CD14-positive monocyte (primary cell): ENCODE measurements at regions not wholly inside any gene's neighbourhood (a gene's known extent, or its start where the extent isn't known, plus 50 kb on each side); places are given as distances from the start of the nearest gene placed in this dataset.

Experiments used
- DNase-seq, 3 donors: peaks; one replicate each; pipeline ENCODE4 v3.0.0-alpha.2; 2011 to 2022
- H2AFZ ChIP-seq: 2 replicates; pipeline ENCODE4 v1.6.0; 2012; ENCODE audit warnings: mild to moderate bottlenecking, low read depth, low read length, inconsistent platforms; ENCODE audit not compliant: insufficient read depth, poor library complexity, severe bottlenecking
- H3K27ac ChIP-seq, 2 donors: 1 replicate in 1 of 2; 2 replicates in 1 of 2; pipeline ENCODE4 v1.5.1; 2012 to 2013; ENCODE audit warnings: low read length in 2 of 2, control low read depth in 1 of 2, inconsistent platforms in 1 of 2, low read depth in 1 of 2, mild to moderate bottlenecking in 1 of 2
- H3K27me3 ChIP-seq, 2 donors: one replicate each; pipeline versions ENCODE4 v1.6.0 to v1.6.1; 2011 to 2013; ENCODE audit warnings: low read length in 2 of 2; ENCODE audit not compliant: control insufficient read depth in 2 of 2, insufficient read depth in 2 of 2
- H3K36me3 ChIP-seq, 2 donors: replicated peaks in 1 of 2; 1 replicate in 1 of 2; 2 replicates in 1 of 2; pipeline versions ENCODE4 v1.5.1 to v1.6.1; 2012 to 2013; ENCODE audit warnings: low read length in 2 of 2, control low read depth in 1 of 2, inconsistent platforms in 1 of 2, mild to moderate bottlenecking in 1 of 2; ENCODE audit not compliant: insufficient read depth in 2 of 2, control insufficient read depth in 1 of 2
- H3K4me1 ChIP-seq, 2 donors: 1 replicate in 1 of 2; 2 replicates in 1 of 2; pipeline versions ENCODE4 v1.5.1 to v1.6.1; 2012 to 2013; ENCODE audit warnings: low read length in 2 of 2, control low read depth in 1 of 2, inconsistent platforms in 1 of 2, mild to moderate bottlenecking in 1 of 2, moderate library complexity in 1 of 2; ENCODE audit not compliant: insufficient read depth in 2 of 2, control insufficient read depth in 1 of 2
- H3K4me2 ChIP-seq: replicated peaks from 2 replicates; pipeline ENCODE3; 2012; ENCODE audit warnings: low read length, moderate library complexity, mild to moderate bottlenecking; ENCODE audit not compliant: poor library complexity, severe bottlenecking; ENCODE audit errors: extremely low read depth
- H3K4me3 ChIP-seq, 3 experiments: fragments of 200-600 bp in 1 of 3; sonication (generic) in 1 of 3; replicated peaks in 1 of 3; 1 replicate in 2 of 3; 2 replicates in 1 of 3; pipeline ENCODE4 v1.5.1; 2011 to 2013; ENCODE audit warnings: low read length in 3 of 3, mild to moderate bottlenecking in 3 of 3, control low read depth in 2 of 3, low read depth in 2 of 3, inconsistent platforms in 1 of 3, moderate library complexity in 1 of 3
- H3K79me2 ChIP-seq: 2 replicates; pipeline ENCODE4 v1.6.0; 2012; ENCODE audit warnings: mild to moderate bottlenecking, control low read depth, inconsistent platforms, low read length, moderate library complexity; ENCODE audit not compliant: insufficient read depth
- H3K9ac ChIP-seq: 2 replicates; pipeline ENCODE4 v1.6.0; 2017; ENCODE audit warnings: low read length, mild to moderate bottlenecking; ENCODE audit not compliant: insufficient read depth, poor library complexity, severe bottlenecking
- H3K9me3 ChIP-seq, 2 donors: replicated peaks in 1 of 2; 1 replicate in 1 of 2; 2 replicates in 1 of 2; pipeline versions ENCODE4 v1.5.1 to v1.6.1; 2012 to 2013; ENCODE audit warnings: low read length in 2 of 2, control low read depth in 1 of 2; ENCODE audit not compliant: control insufficient read depth in 1 of 2, insufficient read depth in 1 of 2
- H4K20me1 ChIP-seq: 2 replicates; pipeline ENCODE4 v1.6.0; 2012; ENCODE audit warnings: mild to moderate bottlenecking, low read length, control low read depth, moderate library complexity; ENCODE audit not compliant: insufficient read depth
- H3K27ac Mint-ChIP-seq, 7 donors: one replicate each; pipeline ENCODE4 v1.8.0; 2020; ENCODE audit warnings: mild to moderate bottlenecking in 7 of 7, mixed read lengths in 7 of 7, moderate library complexity in 6 of 7, inconsistent platforms in 2 of 7
- H3K27me3 Mint-ChIP-seq, 3 donors: one replicate each; pipeline ENCODE4 v1.8.0; 2021 to 2022; ENCODE audit warnings: low read depth in 3 of 3, mild to moderate bottlenecking in 3 of 3, mixed read lengths in 3 of 3, moderate library complexity in 3 of 3, inconsistent platforms in 1 of 3
- H3K36me3 Mint-ChIP-seq, 2 donors: one replicate each; pipeline ENCODE4 v1.8.0; 2020; ENCODE audit warnings: mixed read lengths in 2 of 2, inconsistent platforms in 1 of 2, mild to moderate bottlenecking in 1 of 2
- H3K4me1 Mint-ChIP-seq: one replicate; pipeline ENCODE4 v1.8.0; 2020; ENCODE audit warnings: mild to moderate bottlenecking, mixed read lengths
- H3K4me3 Mint-ChIP-seq, 2 donors: one replicate each; pipeline ENCODE4 v1.8.0; 2020; ENCODE audit warnings: mild to moderate bottlenecking in 2 of 2, mixed read lengths in 2 of 2, moderate library complexity in 1 of 2
- H3K9me3 Mint-ChIP-seq, 7 donors: one replicate each; pipeline ENCODE4 v1.8.0; 2020 to 2022; ENCODE audit warnings: mixed read lengths in 7 of 7, mild to moderate bottlenecking in 6 of 7, moderate library complexity in 6 of 7, inconsistent platforms in 2 of 7
- WGBS: methylation state at CpG from one replicate; pipeline ENCODE4 v1.1.5; 2013; ENCODE audit warnings: missing lambda C conversion rate; ENCODE audit not compliant: insufficient coverage; 5-methylcytosine and 5-hydroxymethylcytosine counted together
- intact Hi-C, 2 donors: fragments of 100-400 bp; cut with micrococcal nuclease; formaldehyde crosslinking; loops; one replicate each; pipeline versions ENCODE4 v1.15.0 to v1.15.1; 2023
- TF ChIP-seq, protein P1 (sequence below): fragments of 200-600 bp; IDR thresholded peaks from one replicate; pipeline ENCODE4 v1.8.0; 2022; ENCODE audit warnings: antibody characterized with exemption, mild to moderate bottlenecking

DNA sequence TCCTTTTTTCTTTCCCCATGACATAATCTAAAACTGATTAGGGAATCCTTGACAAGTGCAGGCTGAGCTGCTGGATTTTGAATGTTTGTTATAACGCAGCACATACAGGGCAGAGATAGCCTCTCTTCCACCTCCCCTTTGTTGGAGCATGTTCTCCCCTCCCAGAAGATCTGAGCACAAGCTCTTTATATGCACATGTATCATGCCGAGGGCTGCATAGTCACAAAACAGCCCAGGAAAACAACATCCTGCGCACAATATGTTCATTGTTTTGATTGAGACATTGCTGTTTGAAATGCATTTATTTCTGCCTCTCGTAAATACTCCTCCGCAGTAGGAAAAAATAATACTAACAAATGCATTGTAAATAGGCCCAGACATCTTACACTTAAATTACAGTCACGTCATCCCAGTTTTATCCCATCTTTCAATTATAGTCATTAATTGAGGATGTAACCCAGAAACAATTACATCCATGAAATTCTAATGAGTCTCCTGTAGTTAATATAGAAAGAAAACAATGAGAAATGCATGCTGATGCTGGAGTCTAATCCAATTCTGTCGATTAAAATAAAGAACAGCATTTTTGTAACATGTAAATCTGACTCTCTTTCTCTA, 401.8 kb downstream of the BTG1 start:
- Histone ChIP-seq H3K4me2 (no peak overlapping the region), H3K9me3 (no peaks in the 10 kb centered on the region), H3K79me2 (no peaks in the 10 kb centered on the region), H3K27ac (no peak overlapping the region), H3K27me3 (no peaks in the 10 kb centered on the region), H3K9ac (no peak overlapping the region), H3K36me3 (no peaks in the 10 kb centered on the region), H4K20me1 (no peaks in the 10 kb centered on the region), H2AFZ (no peak overlapping the region), H3K4me1 (no peaks in the 10 kb centered on the region), H3K4me3 (no peak overlapping the region)
- Mint-ChIP-seq H3K4me1 (no peaks in the 10 kb centered on the region), H3K9me3 (peaks cover 0 to 2% (median 0%) of the 10 kb centered on the region in 7 donors), H3K4me3 (no peak overlapping the region), H3K27me3 (peaks cover 0 to 2% (median 2%) of the 10 kb centered on the region in 3 donors), H3K36me3 (no peaks in the 10 kb centered on the region), H3K27ac (no peak overlapping the region)
- DNase-seq: no peak
- intact Hi-C loops: no loop called here
- no CpG with 5 or more reads among the region's 7 CpGs for WGBS
- TF ChIP-seq, protein P1, sequence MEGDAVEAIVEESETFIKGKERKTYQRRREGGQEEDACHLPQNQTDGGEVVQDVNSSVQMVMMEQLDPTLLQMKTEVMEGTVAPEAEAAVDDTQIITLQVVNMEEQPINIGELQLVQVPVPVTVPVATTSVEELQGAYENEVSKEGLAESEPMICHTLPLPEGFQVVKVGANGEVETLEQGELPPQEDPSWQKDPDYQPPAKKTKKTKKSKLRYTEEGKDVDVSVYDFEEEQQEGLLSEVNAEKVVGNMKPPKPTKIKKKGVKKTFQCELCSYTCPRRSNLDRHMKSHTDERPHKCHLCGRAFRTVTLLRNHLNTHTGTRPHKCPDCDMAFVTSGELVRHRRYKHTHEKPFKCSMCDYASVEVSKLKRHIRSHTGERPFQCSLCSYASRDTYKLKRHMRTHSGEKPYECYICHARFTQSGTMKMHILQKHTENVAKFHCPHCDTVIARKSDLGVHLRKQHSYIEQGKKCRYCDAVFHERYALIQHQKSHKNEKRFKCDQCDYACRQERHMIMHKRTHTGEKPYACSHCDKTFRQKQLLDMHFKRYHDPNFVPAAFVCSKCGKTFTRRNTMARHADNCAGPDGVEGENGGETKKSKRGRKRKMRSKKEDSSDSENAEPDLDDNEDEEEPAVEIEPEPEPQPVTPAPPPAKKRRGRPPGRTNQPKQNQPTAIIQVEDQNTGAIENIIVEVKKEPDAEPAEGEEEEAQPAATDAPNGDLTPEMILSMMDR: no peak

DNA sequence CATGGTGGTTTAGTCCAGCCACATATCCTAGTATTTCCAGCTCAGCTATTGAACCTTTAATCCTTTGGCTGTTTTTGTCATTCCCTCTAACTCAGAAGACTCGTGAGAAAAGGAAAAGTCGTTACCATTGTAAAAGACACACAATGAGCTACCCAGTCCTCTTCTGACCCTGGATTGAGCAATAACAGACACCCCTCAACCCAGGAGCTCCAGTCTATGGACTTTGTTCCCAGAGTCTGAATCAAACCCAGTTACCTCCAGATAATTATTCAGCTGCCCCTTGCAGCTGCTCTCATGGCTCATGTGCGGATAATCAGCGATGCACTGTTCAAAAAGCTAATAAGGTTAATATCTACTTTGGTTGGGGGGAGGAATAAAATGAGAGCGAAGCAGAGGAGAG, 402.4 kb downstream of the BTG1 start:
- Mint-ChIP-seq H3K27ac (no peak overlapping the region), H3K27me3 (peaks cover 0 to 2% (median 2%) of the 10 kb centered on the region in 3 donors), H3K4me3 (no peak overlapping the region), H3K4me1 (no peaks in the 10 kb centered on the region), H3K9me3 (peaks cover 0 to 2% (median 0%) of the 10 kb centered on the region in 7 donors), H3K36me3 (no peaks in the 10 kb centered on the region)
- H3K9me3 ChIP-seq: no peaks in the 10 kb centered on the region
- intact Hi-C loops: no loop called here
- TF ChIP-seq, protein P1: no peak
- no peaks in the 10 kb centered on the region for H3K27me3 ChIP-seq
- no peaks in the 10 kb centered on the region for H3K4me1 ChIP-seq
- H3K4me2 ChIP-seq: no peak overlapping the region
- no peak overlapping the region for H3K27ac ChIP-seq
- no peak for DNase-seq
- no peak overlapping the region for H3K9ac ChIP-seq
- 100% methylated on average over 2 of the region's 5 CpGs for WGBS
- H3K4me3 ChIP-seq: no peak overlapping the region
- H3K36me3 ChIP-seq: no peaks in the 10 kb centered on the region
- H4K20me1 ChIP-seq: no peaks in the 10 kb centered on the region
- H3K79me2 ChIP-seq: no peaks in the 10 kb centered on the region
- no peak overlapping the region for H2AFZ ChIP-seq
